Activated CD4-positive, alpha-beta T cell treated with anti-CD3 and anti-CD28 coated beads for 4 hours (primary cell): ENCODE measurements at regions not wholly inside any gene's neighbourhood (a gene's known extent, or its start where the extent isn't known, plus 50 kb on each side); places are given as distances from the start of the nearest gene placed in this dataset.
"Not testable (repeated sequence)": the region's sequence is repeated elsewhere in the genome, so short reads cannot be mapped to it uniquely, and the experiment has no call there.

Experiments used
- DNase-seq, 2 donors: peaks; one replicate each; pipeline ENCODE4 v3.0.0-alpha.2; 2020

GRCh38 chr1:234957330-234958065, 171.1 kb downstream of the TOMM20 start:
- no peak for DNase-seq

DNA sequence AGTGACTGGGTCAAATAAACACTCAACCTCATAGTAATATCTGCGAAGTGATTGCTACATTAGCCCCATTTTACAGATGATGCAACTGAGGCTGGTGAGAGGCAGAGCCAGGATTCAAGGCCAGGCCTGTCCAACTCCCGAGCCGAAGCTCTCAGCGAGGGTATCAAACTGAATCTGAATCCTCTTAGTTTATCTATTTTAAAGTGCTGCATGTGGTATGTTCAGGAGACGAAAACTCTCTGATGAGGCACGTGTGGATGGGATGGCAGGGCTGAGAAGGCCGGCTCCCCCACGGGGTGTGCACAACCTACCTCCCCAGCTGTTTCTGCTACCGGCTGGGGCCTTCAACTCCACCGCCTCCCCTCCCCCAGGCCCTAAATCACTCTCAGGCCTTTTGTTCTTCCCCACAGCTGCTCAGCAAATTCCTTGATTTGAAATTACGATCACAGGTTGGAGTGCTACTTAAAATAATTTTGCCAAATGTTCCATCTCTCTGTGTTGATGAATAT, 171.8 kb downstream of the TOMM20 start:
- DNase-seq = no peak

DNA sequence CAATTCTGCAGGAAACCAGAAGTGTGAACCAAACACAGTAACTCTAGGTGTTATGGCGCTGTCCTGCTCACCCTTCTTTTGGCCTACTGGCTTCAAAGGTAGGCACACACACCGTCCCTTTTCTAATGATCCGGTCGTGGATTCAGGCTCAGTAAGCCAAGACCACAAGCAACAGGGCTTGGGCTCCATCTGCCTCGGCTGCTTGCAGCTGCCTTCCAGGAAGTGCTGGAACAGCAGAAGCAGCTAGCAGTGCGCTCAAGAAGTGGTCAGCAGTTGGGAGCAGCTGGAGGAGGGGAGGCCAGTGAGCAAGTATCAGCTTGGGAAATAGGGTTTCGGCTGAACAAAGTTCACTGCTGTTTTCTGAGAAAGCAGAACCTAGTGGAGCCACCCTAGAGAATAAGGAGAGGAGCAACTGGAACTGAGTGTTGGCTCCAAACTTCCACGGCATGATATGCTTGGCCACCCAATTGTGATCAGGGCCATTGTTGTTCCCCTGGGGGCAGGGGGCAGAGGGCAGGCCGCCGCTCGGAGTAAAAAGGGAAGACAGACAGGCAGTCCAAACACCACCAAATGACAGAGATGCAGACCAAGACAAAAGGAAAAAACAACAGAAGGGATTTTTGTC, 173.4 kb downstream of the TOMM20 start:
- DNase-seq = no peak

GRCh38 chr1:234954613-234955012, 174.0 kb downstream of the TOMM20 start:
- DNase-seq = no peak

DNA sequence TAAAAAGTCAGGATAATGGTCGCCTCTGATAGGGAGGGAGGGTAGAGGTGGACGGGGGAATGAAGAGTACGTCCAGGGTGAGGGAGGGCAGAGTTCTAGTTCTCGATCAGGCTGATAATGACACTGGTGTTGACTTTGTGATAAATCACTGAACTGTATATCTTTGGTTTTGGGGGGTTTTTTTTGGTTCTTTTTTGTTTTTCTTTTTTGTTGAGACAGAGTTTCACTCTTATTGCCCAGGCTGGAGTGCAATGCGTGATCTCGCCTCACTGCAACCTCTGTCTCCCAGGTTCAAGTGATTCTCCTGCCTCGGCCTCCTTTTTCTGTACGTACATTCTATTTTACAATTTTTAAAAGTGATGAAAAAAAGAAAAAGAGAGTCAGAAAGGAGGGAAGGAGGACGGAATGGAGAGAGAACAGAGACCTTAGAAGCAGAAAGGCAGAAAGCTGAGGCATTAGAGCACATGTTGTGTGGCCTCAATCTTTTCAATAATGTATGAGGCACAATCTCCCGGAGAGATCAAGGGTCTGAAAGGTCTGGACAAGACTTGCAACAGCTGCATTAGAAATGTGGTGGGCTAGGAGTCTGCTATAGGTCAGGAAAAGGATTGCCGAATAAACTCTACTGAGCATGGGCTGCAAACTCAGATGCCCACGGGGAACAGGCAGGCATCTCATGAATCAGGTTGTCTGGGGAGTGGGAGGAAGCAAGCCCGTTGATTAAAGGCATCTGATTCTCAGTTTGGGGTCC, 174.8 kb downstream of the TOMM20 start:
- no peak for DNase-seq

DNA sequence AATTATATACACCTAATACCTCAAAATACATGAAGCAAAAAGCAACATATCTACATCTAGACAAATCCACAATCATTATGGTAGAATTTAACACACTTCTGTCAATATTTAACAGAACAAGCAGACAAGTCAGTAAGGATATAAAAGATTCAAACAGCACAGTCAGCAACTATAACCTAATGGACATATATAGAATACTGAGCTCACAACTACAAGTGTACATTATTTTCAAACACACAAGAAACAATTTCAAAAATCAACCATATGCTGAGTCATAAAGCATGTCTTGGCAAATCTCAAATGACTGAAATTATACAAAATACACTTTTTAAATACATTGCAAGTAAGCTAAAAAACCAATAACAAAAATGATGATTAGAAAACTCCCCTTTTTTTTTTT, 178.0 kb downstream of the TOMM20 start:
- DNase-seq = no peak

GRCh38 chr1:234949528-234949927, 179.1 kb downstream of the TOMM20 start:
- not testable (repeated sequence) for DNase-seq

- no peak for DNase-seq
Observed at GRCh38 chr1:234944439-234945344, 183.9 kb downstream of the TOMM20 start.

- no peak for DNase-seq
Observed at GRCh38 chr1:234943836-234944402, 184.7 kb downstream of the TOMM20 start.

- no peak for DNase-seq
Observed at GRCh38 chr1:234942879-234943506, 185.6 kb downstream of the TOMM20 start.

- DNase-seq = no peak
Observed at GRCh38 chr1:234942012-234942332, 186.7 kb downstream of the TOMM20 start.

DNA sequence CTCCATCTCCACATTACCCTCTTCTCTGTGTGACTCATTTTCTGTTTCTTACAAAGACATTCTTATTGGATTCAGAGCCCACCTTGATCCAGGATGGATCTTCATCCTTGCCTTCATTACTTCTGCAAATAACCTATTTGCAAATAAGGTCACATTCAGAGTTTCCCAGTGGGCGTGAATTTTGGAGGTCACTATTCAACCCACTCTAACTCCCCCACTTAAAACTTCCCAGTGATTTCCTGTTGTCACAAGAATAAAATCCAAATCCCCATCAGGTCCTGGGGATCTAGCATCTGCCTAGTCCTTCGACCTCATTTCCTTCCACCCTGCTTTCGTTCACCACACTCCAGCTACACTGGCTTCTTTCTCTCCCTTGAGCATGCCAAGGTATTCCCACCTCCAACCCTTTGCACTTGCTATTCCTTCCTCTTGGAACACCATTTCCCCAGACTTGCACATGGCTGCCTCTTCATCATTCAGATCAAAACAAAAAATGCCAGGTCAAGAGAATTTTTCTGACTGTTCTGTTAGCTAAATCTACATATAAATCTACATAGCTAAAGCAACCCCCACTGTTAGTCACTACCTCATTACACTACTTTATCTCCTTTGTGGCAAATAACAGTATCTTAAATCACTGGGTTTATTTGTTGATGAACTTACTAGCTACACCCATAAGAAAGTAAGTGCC, 187.2 kb downstream of the TOMM20 start:
- no peak for DNase-seq

- DNase-seq = no peak
Observed at GRCh38 chr1:234940841-234941240, 187.8 kb downstream of the TOMM20 start.

DNA sequence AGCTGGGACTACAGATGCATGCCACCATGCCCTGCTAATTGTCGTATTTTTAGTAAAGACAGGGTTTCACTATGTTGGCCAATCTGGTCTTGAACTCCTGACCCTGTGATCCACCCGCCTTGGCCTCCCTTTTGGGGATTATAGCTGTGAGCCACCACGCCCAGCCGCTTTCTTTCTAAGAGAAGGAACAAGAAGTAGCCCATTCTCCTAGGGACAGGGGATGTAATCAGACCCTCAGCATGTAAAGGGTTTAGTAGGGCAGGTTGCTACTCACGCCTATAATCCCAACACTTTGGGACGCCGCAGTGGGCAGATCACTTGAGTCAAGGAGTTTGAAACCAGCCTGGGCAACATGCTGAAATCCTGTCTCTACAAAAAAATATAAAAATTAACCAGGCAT, 189.7 kb downstream of the TOMM20 start:
- DNase-seq = no peak

- no peak for DNase-seq
Observed at GRCh38 chr1:234938135-234938534, 190.5 kb downstream of the TOMM20 start.

DNA sequence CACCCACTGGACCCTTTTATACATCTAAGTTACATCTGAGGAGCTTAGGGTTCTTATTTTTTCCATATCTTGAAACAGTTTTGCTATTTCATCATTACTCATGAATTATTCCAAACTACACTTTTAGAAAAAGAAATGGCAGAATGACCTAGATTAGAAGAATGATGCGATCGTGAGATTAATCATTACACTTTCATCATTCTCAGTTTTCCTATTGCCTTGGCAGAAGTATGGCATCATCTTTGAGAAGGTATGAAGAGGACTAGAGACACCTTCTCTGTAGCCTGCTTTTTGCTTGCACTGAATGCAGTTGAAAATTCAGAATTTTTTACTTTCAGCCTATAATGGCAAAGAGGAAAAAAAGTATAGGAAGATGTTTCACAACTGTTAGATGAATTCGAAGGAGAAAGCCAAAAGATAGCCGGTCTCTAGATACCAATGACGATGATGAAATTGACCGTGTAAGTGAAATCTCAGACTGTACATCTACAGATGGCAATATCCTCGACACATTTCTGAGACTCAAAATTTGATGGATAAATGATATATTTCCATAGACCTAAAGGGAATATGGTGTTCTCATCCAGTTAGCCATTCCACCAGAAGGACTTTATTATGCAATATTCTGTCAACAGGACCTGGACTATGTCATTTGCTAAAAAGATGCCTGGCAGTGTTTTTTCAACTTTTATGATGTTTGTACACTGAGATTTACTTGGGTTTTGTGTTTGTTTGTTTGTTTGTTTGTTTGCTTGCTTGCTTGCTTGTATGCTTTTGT, 191.8 kb downstream of the TOMM20 start:
- no peak for DNase-seq

GRCh38 chr1:234934611-234935033, 194.0 kb downstream of the TOMM20 start:
- DNase-seq = no peak

DNA sequence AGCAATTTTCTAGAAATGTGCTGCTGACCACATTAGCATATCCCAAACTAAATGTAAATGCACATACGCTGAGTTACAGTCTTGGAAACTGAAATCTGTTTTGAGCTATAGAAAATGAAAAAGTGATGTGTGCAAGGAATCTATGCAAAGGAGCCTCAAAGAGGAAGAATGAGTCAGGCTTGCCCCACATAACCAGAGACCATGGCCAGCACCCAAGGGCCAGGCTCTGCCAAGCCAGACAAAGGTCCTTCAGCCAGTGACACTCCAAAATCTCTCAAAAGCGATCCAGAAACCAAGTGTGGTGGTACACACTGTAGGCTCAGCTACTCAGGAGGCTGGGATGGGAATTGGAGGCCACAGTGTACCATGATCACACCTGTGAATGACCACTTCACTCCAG, 195.2 kb downstream of the TOMM20 start:
- no peak for DNase-seq

DNA sequence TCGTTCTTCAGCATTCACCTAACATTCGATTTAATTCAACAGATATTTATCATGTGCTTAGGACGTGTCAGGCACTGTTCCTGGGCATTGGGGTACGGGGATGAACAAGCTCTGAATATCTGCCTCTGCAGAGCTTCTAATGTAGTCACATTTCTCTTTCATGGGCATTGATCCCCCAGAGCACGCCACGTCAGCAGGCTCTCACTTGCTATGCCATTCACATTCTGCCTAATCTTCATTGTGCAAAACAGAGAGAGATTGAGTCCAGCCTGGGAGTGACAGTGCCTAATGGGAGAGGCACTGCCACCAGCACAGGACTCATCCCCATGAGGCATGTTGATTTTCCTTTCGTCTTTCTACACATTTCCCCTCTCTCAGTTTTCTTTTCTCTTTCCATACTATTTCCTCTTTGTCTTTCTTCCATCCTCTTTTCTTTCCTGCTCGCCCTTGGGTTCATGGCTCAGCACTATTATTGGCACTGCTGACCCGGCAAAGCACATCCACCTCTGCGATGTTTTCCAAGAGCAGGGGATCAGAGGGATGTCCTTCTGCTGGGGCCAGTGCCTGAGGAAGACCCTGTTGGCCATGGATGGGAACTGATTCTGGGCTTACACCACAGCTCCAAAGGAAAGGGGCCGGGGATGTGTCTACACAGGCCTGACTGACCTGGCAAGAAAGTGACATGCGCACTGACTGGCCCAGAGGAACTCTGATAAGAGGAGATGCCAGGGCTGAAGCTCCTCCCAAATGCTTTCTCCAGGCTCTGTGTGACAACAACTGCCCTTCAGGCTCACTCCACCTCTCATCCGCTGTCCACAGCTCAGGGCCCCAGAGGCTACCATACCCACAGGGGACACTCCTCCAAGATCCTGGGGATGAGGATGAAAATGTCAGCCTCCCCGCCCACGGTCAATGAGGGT, 195.9 kb downstream of the TOMM20 start:
- DNase-seq = no peak
